HG02870 (cell line): ENCODE measurements at regions not wholly inside any gene's neighbourhood (a gene's known extent, or its start where the extent isn't known, plus 50 kb on each side); places are given as distances from the start of the nearest gene placed in this dataset.
"Not testable (repeated sequence)": the region's sequence is repeated elsewhere in the genome, so short reads cannot be mapped to it uniquely, and the experiment has no call there.

ENCODE experiments used
- ATAC-seq: cut with Tn5 transposase; IDR thresholded peaks from one replicate; pipeline ENCODE4 v1.9.1; 2021; ENCODE audit warnings: mild to moderate bottlenecking, moderate library complexity; ENCODE audit not compliant: unreplicated experiment

DNA sequence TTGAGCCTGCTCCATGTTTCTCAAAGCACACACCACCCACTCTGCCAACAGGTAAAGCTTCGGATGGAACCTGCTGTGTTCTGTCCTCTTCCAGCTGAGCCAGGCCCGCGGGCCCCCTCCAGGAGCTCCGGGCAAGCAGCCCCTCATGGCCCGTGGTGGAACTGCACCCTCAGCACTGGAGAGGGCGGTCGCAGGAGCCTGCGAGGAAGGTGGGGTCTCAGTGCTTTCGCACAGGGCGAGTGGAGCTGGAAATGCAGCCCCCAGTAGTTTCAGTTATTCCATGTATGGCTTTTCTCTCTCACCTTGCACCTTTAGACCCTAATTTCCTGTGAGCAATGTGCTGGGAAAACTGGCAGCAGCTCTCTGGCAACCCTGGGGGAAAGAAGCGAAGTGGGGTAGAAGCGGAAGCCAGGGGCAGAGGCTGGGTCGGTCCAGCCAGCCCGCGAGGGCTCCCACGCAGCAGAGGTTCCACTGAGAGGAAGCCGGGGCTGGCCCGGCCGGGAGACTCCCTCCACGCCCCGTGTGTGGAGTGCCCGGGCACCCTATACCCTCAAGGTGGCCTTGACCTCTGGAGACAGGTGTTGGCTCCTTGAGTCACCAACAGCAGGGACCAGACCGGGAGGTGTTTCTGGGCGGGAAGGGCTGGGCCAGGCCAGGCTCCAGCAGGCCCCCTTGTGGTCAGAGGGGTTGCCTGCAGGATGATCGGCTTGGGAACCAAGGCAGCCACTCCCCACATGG, 119.9 kb upstream of the TMEM45B start:
- peak; percentile 77 for ATAC-seq

- ATAC-seq: no peak
Measured at GRCh38 chr11:129696309-129696989, 119.2 kb upstream of the TMEM45B start.

DNA sequence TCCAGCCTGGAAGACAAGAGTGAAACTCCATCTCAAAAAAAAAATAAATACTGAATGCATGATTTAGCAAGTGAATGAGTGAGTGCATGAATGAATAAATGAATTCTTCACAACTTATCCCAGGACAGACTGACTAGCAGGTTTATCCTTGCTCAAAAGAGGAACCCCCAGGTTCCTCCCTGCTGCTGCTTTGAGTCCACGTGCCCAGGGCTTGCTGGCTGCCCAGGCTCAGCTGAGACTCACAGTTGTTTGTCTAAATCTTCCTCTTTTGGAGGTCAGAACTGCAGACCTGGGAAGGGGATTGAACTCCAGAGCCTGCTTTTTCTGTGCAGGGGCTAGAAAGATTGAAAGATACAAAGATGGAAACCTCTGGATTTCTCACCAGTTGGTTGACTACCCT, 117.4 kb upstream of the TMEM45B start:
- no peak for ATAC-seq

- no peak for ATAC-seq
Measured at GRCh38 chr11:129699711-129700304, 115.8 kb upstream of the TMEM45B start.

- no peak for ATAC-seq
Measured at GRCh38 chr11:129700701-129701100, 114.9 kb upstream of the TMEM45B start.

- ATAC-seq: no peak
Measured at GRCh38 chr11:129701706-129702105, 113.9 kb upstream of the TMEM45B start.

DNA sequence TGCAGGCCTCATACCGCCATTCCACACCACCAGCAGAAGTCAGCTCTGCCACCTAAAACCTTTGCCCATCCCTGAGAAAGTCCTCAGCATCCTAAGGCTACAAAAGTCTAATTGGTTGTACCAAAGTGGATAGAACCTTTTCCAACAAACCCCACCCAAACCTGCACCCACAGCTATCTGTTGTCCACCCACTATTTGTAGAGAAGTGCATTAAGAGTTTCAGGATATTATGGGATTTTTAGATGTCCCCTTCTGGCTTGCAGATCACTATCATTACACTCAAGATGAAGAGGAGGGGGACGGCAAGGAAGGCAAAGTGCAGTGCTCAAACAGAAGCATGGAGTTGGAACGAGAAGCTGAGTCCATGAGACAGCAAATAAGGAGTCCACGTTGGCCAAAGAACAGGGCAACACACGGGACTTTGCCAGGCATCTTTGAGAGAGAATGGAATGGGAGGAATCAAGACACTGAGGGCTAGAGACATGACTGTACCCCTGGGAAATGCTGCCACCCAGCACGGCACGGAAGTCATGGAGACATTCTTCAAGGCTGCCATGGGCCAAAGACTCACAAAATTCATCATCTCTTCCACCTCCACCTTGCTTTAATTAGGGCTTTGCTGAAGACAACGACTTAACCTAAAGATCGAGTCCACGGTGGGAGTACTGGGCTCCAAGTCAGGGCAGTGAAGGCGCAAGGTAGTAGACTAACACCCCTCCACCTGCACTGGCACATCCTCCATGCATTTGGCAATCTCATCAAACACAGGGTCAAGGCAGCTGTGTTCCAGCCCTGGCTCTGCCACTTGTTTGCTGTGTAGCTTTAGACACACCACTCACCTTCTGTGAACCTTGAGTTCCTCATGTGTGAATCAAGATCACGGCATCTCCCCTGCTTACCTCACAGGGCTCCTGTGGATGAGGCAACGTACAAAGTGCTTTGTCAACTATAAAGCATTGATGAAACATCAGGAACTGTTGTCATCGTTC, 112.9 kb upstream of the TMEM45B start:
- ATAC-seq: no peak

GRCh38 chr11:129703846-129704245, 111.8 kb upstream of the TMEM45B start:
- ATAC-seq: no peak

DNA sequence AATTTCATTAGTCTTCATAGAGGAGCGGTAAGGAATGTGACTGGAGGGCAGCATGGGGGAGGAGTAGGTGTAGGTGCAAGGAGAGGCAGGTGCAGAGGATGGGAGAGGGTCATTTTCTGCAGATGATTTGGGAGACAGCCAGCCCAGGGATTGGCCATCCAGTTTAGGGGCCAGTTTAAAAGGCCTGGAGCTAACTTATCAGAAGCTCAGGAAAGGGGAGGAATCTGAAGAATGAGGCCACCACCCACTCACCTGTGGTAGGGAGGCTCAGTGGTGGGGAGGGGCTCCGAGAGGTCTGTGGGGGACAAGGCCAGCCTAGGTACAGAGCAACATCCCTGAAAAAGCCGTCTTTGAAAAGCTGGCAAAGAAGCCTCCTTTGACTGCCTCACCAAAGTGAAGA, 110.8 kb upstream of the TMEM45B start:
- no peak for ATAC-seq

DNA sequence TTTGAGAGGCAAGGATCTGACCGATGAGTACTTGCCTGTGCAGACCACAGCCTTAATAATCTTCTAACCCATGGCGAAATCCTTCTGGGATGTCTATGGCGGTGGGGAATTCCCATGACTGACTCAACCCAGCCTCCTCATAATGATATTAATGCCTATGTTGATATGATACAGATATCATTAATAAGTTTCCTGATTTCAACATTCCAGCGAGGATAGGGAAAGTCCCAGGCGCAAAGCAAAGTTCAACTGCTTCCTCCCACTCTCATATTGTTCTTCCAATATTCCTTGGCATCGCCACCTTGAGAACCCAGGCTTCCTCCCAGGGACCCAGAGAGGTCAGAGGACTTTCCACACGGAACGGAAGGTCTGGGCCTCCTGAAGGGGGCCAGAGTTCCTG, 110.3 kb upstream of the TMEM45B start:
- ATAC-seq: no peak

- no peak for ATAC-seq
Measured at GRCh38 chr11:129705933-129706332, 109.7 kb upstream of the TMEM45B start.

DNA sequence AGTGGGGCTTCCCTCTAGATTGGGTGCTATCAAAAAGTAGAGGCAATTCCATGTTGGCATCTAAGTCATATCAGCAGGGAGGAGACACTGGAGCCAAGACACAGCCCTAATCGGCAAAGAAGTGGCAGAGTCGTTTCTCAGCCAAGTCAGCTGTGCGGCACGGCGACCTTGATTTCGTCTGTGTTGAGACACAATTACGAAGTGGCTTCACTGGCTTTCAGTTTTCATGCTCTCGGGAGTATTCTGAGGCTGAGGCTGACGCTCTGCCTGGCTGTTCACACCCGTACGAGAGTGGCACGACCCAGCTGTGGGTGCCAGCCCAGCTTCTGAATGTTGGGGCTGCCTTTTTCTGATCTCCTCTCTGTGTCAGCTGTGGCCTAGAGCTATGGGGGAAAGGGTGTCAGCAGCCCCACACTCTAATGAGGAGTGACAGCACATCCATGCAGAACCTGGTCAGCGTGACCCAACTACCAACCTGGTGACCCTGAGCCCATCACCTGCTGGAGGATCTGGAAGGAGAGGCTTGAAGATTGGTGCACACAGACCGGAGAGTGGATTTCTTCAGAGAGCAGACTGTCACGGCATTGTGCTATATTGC, 105.7 kb upstream of the TMEM45B start:
- ATAC-seq: no peak

- no peak for ATAC-seq
Measured at GRCh38 chr11:129710423-129710822, 105.2 kb upstream of the TMEM45B start.

GRCh38 chr11:129711760-129712159, 103.9 kb upstream of the TMEM45B start:
- no peak for ATAC-seq

DNA sequence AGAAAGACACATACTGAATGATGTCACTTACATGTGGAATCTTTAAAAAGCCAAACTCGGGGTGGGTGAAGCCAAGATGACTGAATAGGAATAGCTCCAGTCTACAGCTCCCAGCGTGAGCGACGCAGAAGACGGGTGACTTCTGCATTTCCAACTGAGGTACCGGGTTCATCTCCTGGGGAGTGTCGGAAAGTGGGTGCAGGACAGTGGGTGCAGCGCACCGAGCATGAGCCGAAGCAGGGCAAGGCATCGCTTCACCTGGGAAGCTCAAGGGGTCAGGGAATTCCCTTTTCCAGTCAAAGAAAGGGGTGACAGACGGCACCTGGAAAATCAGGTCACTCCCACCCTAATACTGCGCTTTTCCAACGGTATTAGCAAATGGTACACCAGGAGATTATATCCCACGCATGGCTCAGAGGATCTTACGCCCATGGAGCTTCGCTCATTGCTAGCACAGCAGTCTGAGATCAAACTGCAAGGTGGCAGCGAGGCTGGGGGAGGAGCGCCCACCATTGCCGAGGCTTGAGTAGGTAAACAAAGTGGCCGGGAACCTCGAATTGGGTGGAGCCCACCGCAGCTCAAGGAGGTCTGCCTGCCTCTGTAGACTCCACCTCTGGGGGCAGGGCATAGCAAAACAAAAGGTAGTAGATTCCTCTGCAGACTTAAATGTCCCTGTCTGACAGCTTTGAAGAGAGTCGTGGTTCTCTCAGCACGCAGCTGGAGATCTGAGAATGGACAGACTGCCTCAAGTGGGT, 103.0 kb upstream of the TMEM45B start:
- ATAC-seq: not testable (repeated sequence)

DNA sequence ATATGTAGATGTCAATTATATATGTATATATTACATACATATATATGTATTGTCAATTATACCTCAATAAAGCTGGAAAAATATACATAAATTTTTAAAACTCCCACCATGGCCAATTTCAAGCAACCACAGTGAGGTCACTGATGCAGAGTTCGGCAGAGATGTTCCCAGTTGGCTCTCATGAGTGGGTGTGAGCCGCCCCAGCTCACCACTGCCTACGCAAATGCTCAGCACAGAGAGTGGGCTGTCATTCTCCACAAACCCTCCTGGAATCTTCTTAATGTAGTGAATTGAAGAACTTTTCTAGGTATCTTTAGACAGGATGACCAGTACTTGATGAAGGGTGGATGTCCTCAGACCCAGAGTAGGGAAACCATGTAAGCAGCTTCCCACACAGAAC, 96.6 kb upstream of the TMEM45B start:
- ATAC-seq: no peak

GRCh38 chr11:129720156-129720555, 95.5 kb upstream of the TMEM45B start:
- ATAC-seq: no peak

GRCh38 chr11:129720994-129721393, 94.7 kb upstream of the TMEM45B start:
- no peak for ATAC-seq

DNA sequence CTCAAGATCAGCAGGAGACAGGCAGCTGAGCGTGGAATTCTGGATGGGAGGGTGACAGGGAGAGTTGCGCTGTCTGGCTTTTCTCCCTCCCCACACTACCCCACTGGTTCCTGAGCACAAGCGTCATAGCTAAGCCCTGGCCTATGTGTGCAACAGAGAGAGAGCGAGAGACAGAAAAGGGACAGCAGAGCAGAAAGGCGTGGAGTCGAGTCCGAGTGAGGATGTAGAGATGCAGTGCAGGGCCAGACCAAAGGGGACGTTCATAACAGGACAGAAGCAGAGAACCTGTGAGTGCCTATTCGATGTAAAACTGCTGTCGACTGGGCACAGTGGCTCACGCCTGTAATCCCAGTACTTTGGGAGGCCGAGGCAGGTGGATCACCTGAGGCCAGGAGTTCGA, 94.0 kb upstream of the TMEM45B start:
- ATAC-seq: no peak

DNA sequence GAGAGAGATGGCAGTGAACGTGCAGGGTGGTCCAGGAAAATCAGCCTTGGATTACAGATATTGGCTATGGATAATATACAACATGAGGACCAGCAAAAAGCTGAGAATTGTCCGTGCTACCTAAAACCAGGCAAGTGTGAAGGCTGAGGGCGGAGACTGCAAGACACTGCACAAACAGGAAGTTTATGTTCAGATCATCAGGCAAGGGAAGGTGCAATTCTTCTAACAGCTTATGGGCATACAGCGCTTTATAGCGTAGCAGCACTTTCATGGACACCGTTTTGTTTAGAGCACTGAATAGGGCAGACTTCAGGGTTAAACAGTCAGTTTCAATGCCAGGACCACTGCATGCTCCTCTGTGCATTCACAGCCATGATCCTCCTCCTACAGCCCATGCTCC, 93.1 kb upstream of the TMEM45B start:
- no peak for ATAC-seq
